ENCODE measurements at regions not wholly inside any gene's neighbourhood (a gene's known extent, or its start where the extent isn't known, plus 50 kb on each side); places are given as distances from the start of the nearest gene placed in this dataset.

DNA sequence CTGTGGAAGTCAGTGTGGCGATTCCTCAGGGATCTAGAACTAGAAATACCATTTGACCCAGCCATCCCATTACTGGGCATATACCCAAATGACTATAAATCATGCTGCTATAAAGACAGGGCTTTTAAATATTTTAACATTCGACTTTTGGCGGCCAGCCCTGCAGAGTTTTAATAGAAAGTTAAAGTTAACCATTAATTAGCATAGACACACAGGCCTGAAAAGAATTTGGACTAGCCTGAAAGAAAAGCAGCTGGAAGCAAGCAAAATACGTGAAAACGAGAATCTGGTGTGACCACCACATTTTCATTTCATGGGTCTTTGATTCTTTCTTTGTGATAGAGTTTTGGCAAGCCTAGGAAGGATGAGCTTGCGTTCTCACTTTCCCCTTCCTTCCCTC, 184.0 kb downstream of the SCG2 start:
- TF ChIP-seq, protein P1, sequence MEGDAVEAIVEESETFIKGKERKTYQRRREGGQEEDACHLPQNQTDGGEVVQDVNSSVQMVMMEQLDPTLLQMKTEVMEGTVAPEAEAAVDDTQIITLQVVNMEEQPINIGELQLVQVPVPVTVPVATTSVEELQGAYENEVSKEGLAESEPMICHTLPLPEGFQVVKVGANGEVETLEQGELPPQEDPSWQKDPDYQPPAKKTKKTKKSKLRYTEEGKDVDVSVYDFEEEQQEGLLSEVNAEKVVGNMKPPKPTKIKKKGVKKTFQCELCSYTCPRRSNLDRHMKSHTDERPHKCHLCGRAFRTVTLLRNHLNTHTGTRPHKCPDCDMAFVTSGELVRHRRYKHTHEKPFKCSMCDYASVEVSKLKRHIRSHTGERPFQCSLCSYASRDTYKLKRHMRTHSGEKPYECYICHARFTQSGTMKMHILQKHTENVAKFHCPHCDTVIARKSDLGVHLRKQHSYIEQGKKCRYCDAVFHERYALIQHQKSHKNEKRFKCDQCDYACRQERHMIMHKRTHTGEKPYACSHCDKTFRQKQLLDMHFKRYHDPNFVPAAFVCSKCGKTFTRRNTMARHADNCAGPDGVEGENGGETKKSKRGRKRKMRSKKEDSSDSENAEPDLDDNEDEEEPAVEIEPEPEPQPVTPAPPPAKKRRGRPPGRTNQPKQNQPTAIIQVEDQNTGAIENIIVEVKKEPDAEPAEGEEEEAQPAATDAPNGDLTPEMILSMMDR (conservative IDR thresholded peaks at IDR 0.05; ENCODE audit: low read depth, low read length), result no peak
- TF ChIP-seq POLR2A (IDR thresholded peaks at IDR 0.05; ENCODE audit: low read depth, low read length) (no peak), ELK1 (IDR thresholded peaks at IDR 0.05; ENCODE audit: borderline replicate concordance, low read depth, low read length) (no peak), SMC3 (IDR thresholded peaks at IDR 0.05; ENCODE audit: low read depth, low read length) (no peak), USF2 (IDR thresholded peaks at IDR 0.05; ENCODE audit: low read depth, low read length) (no peak), CEBPB (IDR thresholded peaks at IDR 0.05; ENCODE audit: low read depth, low read length) (no peak), BHLHE40 (IDR thresholded peaks at IDR 0.05; ENCODE audit: low read depth, low read length) (no peak), RCOR1 (IDR thresholded peaks at IDR 0.05; ENCODE audit: insufficient replicate concordance, low read length) (no peak), RFX5 (IDR thresholded peaks at IDR 0.05; ENCODE audit: low read depth, low read length) (no peak), MXI1 (IDR thresholded peaks at IDR 0.05; ENCODE audit: borderline replicate concordance, low read depth, low read length) (no peak), MAFK (IDR thresholded peaks at IDR 0.05; ENCODE audit: low read depth, low read length) (no peak), MAZ (IDR thresholded peaks at IDR 0.05; ENCODE audit: borderline replicate concordance, low read depth, low read length) (no peak)

Data from IMR-90 (cell line).